Stimulated activated CD4-positive, alpha-beta T cell treated with anti-CD3 and anti-CD28 coated beads, Interleukin-12 subunit alpha, Interleukin-12 subunit beta, amount 100 ng/mL, for 4 hours (primary cell): ENCODE measurements at regions not wholly inside any gene's neighbourhood (a gene's known extent, or its start where the extent isn't known, plus 50 kb on each side); places are given as distances from the start of the nearest gene placed in this dataset.

Experiments used
- DNase-seq: peaks from one replicate; pipeline ENCODE4 v3.0.0-alpha.2; 2020

GRCh38 chr1:30607723-30608122 lies 115.7 kb downstream of the MATN1 start:
- no peak for DNase-seq

DNA sequence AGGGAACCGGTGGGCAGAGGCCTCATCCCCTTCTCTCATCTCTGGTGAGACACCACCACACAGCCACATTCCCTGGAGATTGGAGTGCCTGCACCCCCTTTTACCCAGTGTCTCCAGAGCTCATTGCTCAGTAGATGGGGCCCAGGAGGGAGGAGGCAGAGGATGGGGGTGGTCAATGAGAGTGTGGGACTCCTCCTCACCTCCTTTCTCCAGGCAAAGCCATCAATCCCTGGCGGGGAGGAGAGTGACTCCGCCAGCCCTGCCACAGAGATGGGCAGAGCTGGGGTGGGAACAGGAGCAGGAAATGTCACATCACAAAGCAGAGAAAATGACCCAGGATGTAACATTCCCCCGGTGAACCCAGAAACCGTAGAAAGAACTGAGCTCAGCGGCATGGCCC lies 117.2 kb downstream of the MATN1 start:
- no peak for DNase-seq

DNA sequence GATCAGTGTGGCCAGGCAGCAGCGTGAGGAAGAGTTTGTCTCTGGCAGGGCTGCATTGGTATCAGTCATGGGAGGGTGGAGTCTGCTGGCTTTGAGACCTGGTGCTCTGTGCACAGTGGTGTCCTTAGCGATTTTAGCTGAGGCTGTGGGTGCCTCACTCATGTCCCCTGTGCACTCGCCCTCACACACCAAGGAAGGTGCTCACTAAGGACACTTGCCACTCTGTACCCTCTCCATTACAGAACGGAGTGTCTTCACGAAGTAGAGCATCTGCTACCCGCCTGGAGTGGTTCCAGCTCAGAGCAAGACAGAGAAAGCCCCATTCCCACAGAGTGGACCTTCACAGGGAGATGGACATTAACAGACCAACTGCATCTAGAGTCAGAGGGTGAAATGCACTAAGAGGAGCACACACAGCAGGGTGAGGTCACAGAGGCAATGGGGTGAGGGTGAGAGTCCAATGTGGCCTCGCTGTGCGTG lies 117.9 kb downstream of the MATN1 start:
- no peak for DNase-seq

GRCh38 chr1:30604801-30605440 lies 118.5 kb downstream of the MATN1 start:
- DNase-seq = no peak

DNA sequence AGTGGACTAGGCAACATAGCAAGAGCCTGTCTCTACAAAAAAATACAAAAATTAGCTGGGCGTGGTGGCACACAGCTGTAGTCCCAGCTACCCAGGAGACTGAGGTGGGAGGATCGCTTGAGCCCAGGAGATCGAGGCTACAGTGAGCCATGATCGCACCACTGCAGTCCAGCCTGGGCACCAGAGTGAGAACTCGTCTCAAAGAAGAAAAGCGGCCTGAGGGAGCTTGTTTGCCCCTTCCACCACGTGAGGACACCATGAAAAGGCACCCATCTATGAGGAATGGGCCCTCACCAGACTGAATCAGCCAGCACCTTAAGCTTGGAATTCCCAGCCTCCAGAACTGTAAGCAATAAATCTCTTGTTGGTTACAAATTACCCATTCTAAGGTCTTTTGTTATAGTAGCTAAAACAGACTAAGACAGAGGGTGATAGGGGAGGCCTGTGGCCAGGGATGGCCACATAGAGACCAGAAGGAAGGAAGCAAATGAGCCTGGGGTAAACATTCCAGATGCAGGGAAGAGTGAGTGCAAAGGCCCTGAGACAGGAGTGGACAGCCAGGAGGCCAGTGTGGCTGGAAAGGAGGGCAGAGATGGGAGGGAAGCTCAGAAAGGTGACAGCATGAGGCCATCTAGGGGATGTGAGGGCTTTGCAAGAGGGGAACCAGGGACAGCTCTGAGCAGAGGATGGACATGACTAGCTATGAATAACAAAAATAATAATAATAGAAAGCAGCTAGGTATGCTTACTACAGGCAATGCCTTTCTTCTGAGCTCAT lies 120.1 kb downstream of the MATN1 start:
- DNase-seq = no peak

GRCh38 chr1:30601316-30602085 lies 121.9 kb downstream of the MATN1 start:
- no peak for DNase-seq

- DNase-seq = no peak
Observed at GRCh38 chr1:30600706-30601105, 122.7 kb downstream of the MATN1 start.

DNA sequence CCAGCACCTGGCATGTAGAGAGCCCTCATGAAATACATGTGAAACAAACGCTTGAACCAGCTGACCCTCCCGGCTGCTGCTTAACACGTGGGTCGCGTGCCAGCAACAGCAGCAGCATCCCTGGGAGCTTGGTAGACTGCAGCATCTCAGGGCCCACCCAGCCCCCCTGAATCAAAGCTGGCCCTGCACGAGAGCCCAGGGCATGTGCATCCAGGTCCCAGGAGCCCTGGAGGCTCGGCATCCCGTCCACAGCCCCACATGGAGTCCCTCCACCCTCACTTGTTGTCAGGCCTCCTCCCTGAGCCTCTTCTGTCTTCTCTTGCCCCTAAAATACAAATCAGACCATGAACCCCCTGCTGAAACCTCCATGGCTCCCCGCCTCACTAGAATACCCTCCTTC lies 123.1 kb downstream of the MATN1 start:
- DNase-seq = no peak

DNA sequence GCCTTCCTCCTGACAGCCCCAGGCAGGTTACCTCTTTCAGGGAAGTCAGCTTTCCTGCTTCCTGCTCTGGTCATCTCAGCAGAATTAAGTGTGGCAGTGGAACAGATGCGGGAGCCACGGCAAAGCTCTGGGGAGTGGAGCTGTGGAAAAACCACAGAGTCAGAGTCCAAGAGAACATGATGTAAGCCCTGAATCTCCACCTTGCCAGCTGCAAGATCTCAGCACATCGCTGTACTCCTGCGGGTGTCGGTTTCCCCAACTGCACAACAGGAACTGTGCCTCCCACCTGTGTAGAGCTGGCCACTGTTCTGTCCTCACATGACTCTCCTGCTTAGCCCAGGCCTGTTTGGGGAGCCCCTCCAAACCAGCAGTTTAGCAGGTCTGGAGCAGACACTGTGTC lies 123.7 kb downstream of the MATN1 start:
- no peak for DNase-seq

GRCh38 chr1:30598571-30599114 lies 124.7 kb downstream of the MATN1 start:
- no peak for DNase-seq

GRCh38 chr1:30597711-30598110 lies 125.7 kb downstream of the MATN1 start:
- no peak for DNase-seq

DNA sequence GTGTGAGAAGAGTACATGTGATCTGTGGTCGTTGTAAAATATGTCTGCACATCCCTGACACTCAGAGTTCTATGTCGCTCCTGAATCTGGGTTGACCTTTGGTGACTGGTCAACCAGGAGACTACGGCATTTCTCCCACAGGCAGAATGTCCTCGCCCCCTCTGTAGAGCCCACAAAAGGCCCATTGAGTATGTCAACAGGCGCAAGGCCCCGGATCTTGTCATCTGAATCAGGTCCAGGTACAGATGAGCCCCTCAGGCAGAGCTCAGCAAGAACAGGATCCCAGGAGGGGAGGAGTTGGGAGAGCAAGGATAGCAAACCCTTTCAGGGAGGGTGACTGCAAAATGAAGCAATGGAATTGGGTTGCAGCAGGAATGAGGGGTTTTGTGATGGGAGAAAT lies 126.5 kb downstream of the MATN1 start:
- DNase-seq = no peak

DNA sequence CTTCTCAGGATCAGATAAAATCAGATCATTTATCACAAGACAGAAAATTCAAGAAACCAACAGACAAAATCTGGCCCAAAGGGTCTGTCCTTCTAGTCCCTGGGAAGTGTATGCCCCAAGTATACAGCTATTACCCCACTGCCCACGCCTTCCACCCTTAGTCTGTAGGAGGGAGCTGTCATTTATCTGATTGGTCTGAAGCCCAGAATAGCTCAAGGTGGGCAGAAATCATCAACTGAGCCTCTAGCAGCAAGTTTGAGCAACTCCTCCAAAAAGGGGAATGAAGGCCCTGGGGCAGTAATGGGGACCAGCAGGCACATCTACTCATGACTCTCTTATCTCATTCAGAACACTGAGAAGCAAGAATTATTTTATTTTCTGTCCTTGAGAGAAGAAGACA lies 126.9 kb downstream of the MATN1 start:
- no peak for DNase-seq

DNA sequence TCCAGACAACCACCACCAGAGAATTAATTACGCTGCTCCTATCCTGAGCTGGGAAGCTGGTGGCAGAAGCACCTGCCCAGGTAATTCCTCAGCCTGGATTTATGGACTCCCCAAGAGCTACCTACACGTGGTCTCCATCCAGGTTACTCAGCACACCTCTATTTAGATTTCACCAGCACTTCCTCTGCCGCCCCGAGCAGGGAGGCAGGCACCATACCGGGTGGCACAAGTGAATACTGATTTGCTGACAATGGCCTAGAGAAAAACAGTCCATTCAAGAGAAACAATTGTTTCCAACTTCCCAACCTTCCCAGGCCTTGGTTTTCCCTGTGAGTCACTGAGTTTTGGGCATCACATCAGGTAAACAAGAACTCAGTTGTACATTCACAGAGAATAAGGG lies 134.3 kb downstream of the MATN1 start:
- no peak for DNase-seq

DNA sequence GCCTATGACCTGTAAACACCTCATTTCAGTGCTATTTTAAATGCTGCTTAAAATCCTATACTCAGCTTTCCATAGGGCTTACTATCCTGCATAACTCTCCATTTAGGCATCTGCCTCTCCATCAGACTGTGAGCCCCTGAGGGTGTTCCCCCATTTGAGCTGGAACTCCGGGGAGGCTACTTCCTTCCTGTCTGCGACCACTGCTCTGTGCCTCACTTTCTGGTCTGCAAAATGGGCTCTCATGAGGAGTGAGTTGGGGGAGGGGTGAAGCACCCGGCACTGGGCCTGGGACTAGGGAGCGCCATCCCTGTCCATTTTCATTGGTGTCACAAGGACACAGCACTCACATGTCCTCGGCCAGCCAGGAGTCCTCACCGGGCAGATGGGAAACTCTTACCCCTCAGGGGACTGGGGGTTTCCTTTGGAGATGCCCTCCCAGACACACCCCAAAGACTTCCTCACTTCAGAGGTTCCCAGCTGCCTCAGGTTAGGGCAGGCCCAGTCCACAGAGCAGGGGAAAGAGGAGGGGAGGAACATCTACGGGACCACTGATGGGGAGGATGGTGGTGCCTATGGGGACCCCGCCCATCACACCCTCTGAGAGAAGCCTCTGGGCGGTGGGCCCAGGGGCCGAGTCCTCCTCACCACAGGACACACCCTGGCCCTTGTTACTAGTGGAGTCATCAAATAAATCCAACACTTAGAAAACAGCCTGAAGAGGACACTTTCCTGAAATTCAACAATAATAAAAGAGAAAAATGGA lies 134.9 kb downstream of the MATN1 start:
- no peak for DNase-seq

DNA sequence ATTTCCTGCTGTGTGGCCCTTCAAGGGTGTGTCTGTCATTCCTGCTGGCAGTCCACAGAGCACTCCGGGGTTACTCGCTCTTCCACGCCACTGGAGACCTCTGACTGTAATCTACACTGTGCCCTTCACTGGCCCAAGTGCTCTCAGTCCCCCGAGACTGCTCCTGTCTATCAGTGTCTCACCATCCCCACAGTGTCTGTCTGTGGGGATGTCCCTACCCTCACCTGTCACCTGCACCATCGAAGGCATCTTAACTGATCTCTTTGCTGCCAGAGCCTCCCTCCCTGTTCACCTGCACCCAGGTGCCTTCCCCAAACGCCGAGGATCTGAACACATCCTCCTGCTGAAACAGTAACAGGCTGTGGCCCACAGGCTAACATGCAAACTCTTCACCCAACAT lies 136.7 kb downstream of the MATN1 start:
- no peak for DNase-seq

DNA sequence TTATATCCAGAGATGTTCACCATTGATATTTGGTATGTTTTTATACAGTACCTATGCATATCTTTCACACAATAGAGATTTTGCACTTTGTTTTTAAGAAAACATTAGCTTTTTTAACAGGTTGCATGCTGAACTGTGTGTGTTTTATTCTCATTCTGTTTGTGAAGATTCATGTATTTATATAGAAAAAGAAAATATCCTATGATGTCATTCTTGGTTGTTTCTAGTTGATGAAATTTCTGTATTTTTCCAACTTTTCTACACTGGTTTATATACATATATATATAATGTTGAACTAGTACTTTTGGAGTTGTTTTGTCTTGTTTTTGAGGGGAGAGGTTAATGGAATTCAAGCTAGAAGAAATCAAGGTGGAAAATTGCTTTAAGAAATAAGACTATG lies 143.8 kb downstream of the MATN1 start:
- DNase-seq = no peak

DNA sequence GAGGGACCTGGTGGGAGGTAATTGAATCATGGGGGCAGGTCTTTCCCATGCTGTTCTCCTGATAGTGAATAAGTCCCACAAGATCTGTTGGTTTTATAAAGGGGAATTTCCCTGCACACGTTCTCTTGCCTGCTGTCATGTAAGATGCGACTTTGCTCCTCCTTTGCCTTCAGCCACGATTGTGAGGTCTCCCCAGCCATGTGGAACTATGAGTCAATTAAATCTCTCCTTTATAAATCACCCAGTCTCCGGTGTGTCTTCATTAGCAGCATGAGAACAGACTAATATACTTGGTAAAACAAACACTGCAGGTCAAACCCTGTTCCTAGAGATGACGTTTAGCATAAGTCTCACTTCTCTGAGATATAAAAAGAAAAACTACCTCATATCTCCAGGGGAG lies 148.3 kb downstream of the MATN1 start:
- no peak for DNase-seq

- no peak for DNase-seq
Observed at GRCh38 chr1:30572192-30572591, 151.2 kb downstream of the MATN1 start.

DNA sequence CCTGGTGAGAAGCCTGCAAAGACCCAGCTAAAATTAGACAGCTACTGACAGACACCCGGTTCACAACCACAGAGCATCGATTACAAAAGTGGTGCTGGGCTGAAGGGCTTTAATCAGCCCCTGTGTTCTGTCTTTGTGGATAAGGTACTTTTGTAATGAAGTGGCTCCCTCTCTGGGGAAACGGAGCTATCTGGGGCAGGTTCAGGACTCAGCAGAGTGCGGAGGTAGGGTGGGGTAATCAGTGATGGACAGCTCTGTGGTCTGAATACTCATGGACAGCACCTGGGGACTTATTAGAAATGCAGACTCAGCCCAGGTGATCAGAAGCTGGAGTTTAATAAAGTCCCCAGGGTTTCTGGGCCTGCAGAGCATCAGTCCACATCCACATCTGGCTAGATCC lies 152.0 kb downstream of the MATN1 start:
- no peak for DNase-seq

GRCh38 chr1:30569384-30569783 lies 154.0 kb downstream of the MATN1 start:
- DNase-seq = no peak

- no peak for DNase-seq
Observed at GRCh38 chr1:30562559-30562958, 160.8 kb downstream of the MATN1 start.

DNA sequence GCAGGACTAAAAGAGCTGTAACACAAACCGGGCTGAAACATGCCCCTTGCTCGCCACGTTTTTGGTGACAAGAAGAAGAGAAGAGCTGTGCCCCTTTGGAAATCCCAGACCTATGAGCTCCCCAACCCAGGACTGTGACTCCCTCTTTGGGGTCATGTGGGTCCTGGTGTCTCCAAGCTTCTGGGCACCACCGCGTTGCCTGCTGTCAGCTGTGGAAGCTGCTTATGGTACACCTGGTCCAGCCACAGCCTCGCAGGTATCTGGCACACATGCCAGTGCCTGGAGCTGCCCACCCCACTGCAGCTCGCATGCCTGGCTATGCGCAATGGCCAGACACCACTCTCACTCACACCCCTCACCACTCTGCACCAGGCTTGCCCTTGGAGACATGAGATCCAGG lies 171.8 kb downstream of the MATN1 start:
- no peak for DNase-seq
